Testis (tissue), 2 donors: ENCODE measurements at regions not wholly inside any gene's neighbourhood (a gene's known extent, or its start where the extent isn't known, plus 50 kb on each side); places are given as distances from the start of the nearest gene placed in this dataset.

Source experiments
- DNase-seq: peaks from one replicate; pipeline ENCODE4 v3.0.0-alpha.2; 2019
- H3K27ac ChIP-seq, 2 donors: fragments of 200-600 bp; sonication (generic); one replicate each; pipeline ENCODE4 v1.5.1; 2019
- H3K27me3 ChIP-seq: fragments of 200-600 bp; sonication (generic); one replicate; pipeline ENCODE4 v1.5.1; 2019
- H3K36me3 ChIP-seq: fragments of 200-600 bp; sonication (generic); one replicate; pipeline ENCODE4 v1.5.1; 2017; ENCODE audit warnings: low read depth; ENCODE audit errors: missing control alignments
- H3K4me1 ChIP-seq: fragments of 200-600 bp; sonication (generic); one replicate; pipeline ENCODE4 v1.5.1; 2019
- H3K4me3 ChIP-seq, 2 donors: fragments of 200-600 bp; sonication (generic); one replicate each; pipeline ENCODE4 v1.5.1; 2017 to 2019
- H3K9me3 ChIP-seq: fragments of 200-600 bp; sonication (generic); one replicate; pipeline ENCODE4 v1.5.1; 2017
- POLR2A ChIP-seq: fragments of 450-650 bp; IDR thresholded peaks from one replicate; pipeline ENCODE4 v1.6.1; 2017; ENCODE audit warnings: antibody characterized with exemption, mild to moderate bottlenecking, moderate library complexity
- WGBS, 2 donors: methylation state at CpG; one replicate each; pipeline ENCODE4 v1.1.5; 2018; 5-methylcytosine and 5-hydroxymethylcytosine counted together
- intact Hi-C: fragments of 100-400 bp; cut with DNase I; formaldehyde crosslinking; loops from one replicate; pipeline ENCODE4 v1.15.1; 2023; ENCODE audit warnings: low total_unique reads
- TF ChIP-seq, protein P1 (sequence below), 3 experiments: fragments of 450-650 bp in 2 of 3; fragments of 200-600 bp in 1 of 3; sonication (generic) in 1 of 3; IDR thresholded peaks; one replicate each; pipeline ENCODE4 v1.5.1; 2016 to 2019; ENCODE audit warnings: antibody characterized with exemption in 3 of 3, mild to moderate bottlenecking in 2 of 3, moderate library complexity in 1 of 3

- Histone ChIP-seq H3K27ac (no peak overlapping the region), H3K27me3 (no peaks in the 10 kb centered on the region), H3K9me3 (no peaks in the 10 kb centered on the region), H3K4me1 (no peaks in the 10 kb centered on the region), H3K4me3 (no peak overlapping the region), H3K36me3 (no peaks in the 10 kb centered on the region)
- WGBS, 2 donors, result 84 to 92% methylated on average over 1 of the region's 1 CpG
- TF ChIP-seq POLR2A, result no peak
- TF ChIP-seq, protein P1, sequence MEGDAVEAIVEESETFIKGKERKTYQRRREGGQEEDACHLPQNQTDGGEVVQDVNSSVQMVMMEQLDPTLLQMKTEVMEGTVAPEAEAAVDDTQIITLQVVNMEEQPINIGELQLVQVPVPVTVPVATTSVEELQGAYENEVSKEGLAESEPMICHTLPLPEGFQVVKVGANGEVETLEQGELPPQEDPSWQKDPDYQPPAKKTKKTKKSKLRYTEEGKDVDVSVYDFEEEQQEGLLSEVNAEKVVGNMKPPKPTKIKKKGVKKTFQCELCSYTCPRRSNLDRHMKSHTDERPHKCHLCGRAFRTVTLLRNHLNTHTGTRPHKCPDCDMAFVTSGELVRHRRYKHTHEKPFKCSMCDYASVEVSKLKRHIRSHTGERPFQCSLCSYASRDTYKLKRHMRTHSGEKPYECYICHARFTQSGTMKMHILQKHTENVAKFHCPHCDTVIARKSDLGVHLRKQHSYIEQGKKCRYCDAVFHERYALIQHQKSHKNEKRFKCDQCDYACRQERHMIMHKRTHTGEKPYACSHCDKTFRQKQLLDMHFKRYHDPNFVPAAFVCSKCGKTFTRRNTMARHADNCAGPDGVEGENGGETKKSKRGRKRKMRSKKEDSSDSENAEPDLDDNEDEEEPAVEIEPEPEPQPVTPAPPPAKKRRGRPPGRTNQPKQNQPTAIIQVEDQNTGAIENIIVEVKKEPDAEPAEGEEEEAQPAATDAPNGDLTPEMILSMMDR (IDR thresholded peaks at IDR 0.05), result no peak
- DNase-seq, result no peak
- intact Hi-C loops, result no loop called here
Measured at GRCh38 chr6:40028449-40028848, 94.2 kb upstream of the MOCS1 start.

DNA sequence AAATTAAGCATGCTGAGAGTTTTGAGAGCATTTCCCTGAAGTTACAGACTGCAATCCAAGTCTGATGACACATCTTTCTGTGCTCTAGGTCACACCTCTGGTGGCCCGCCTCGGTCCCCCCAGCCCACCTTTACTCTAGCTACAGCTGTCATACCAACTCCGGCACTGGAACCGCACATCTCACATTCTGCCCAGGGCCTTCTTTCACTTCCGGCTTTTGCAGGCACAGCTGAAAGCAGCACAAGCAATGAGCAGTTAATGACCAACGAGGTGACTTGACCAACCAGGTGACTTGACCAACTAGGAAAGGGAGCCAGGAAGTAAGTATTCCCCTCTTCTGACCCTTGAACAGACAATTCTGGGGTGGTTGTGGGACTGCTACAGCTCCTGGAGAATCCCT lies 88.6 kb upstream of the MOCS1 start:
- Histone ChIP-seq H3K27ac (no peak overlapping the region), H3K4me3 (no peak overlapping the region), H3K9me3 (no peaks in the 10 kb centered on the region), H3K27me3 (no peaks in the 10 kb centered on the region), H3K4me1 (no peaks in the 10 kb centered on the region), H3K36me3 (no peaks in the 10 kb centered on the region)
- DNase-seq, result no peak
- intact Hi-C loops, result no loop called here
- no peak for TF ChIP-seq POLR2A
- TF ChIP-seq, protein P1 (IDR thresholded peaks at IDR 0.05), result no peak
- 79 to 90% methylated on average over 6 of the region's 6 CpGs for WGBS, 2 donors

GRCh38 chr6:40020166-40020565 lies 85.9 kb upstream of the MOCS1 start:
- no peaks in the 10 kb centered on the region for H3K4me1 ChIP-seq
- H3K4me3 ChIP-seq, result no peak overlapping the region
- H3K9me3 ChIP-seq, result no peaks in the 10 kb centered on the region
- H3K36me3 ChIP-seq, result no peaks in the 10 kb centered on the region
- TF ChIP-seq, protein P1 (IDR thresholded peaks at IDR 0.05), result no peak
- no peak for TF ChIP-seq POLR2A
- H3K27ac ChIP-seq, result no peak overlapping the region
- no peak for DNase-seq
- no peaks in the 10 kb centered on the region for H3K27me3 ChIP-seq
- intact Hi-C loops, result no loop called here

- no peaks in the 10 kb centered on the region for H3K27me3 ChIP-seq
- H3K36me3 ChIP-seq, result no peaks in the 10 kb centered on the region
- TF ChIP-seq, protein P1 (IDR thresholded peaks at IDR 0.05), result no peak
- DNase-seq, result no peak
- no peak overlapping the region for H3K4me3 ChIP-seq
- intact Hi-C loops, result no loop called here
- H3K4me1 ChIP-seq, result no peaks in the 10 kb centered on the region
- H3K9me3 ChIP-seq, result no peaks in the 10 kb centered on the region
- H3K27ac ChIP-seq, result no peak overlapping the region
- WGBS, 2 donors, result 100% methylated on average over 1 of the region's 1 CpG
Measured at GRCh38 chr6:40015530-40015929, 81.3 kb upstream of the MOCS1 start.

- no peak for DNase-seq
- Histone ChIP-seq H3K4me1 (no peaks in the 10 kb centered on the region), H3K9me3 (no peaks in the 10 kb centered on the region), H3K27ac (no peak overlapping the region), H3K4me3 (no peak overlapping the region), H3K27me3 (no peaks in the 10 kb centered on the region), H3K36me3 (no peaks in the 10 kb centered on the region)
- intact Hi-C loops, result no loop called here
- 90 to 92% methylated on average over 4 of the region's 4 CpGs for WGBS, 2 donors
- TF ChIP-seq POLR2A, result no peak
- TF ChIP-seq, protein P1 (IDR thresholded peaks at IDR 0.05), result no peak
Measured at GRCh38 chr6:40011844-40012243, 77.6 kb upstream of the MOCS1 start.
